ENCODE measurements at regions not wholly inside any gene's neighbourhood (a gene's known extent, or its start where the extent isn't known, plus 50 kb on each side); places are given as distances from the start of the nearest gene placed in this dataset.
"Not testable (repeated sequence)": the region's sequence is repeated elsewhere in the genome, so short reads cannot be mapped to it uniquely, and the experiment has no call there.

DNA sequence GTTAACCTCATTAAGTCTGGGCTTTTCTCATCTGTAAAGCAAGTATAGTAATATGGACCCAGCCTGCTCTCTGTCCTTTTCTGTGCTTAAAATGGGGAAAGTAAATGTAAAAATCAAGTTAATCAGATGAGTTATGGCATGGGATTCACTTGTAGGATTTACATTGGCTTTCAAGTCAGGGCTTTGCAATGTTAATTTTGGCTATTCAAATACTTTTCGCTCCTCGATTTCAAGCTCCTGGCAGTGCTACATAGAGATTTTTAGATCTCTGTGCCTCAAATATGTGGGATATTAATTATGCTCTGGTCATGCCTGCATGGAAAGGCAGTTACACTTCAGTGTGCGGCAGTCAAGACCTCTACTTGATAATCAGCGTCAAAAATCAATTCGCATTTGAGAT lies 709.8 kb downstream of the LTN1 start:
- DNase-seq (ENCODE audit: low read depth) = no peak
- in situ Hi-C loops (cut with HindIII; ENCODE audit: low sequenced_read_pairs) = no loop called here
- no peak overlapping the region for H3K4me3 ChIP-seq (ENCODE audit: low read depth, low read length)
- TF ChIP-seq, protein P1, sequence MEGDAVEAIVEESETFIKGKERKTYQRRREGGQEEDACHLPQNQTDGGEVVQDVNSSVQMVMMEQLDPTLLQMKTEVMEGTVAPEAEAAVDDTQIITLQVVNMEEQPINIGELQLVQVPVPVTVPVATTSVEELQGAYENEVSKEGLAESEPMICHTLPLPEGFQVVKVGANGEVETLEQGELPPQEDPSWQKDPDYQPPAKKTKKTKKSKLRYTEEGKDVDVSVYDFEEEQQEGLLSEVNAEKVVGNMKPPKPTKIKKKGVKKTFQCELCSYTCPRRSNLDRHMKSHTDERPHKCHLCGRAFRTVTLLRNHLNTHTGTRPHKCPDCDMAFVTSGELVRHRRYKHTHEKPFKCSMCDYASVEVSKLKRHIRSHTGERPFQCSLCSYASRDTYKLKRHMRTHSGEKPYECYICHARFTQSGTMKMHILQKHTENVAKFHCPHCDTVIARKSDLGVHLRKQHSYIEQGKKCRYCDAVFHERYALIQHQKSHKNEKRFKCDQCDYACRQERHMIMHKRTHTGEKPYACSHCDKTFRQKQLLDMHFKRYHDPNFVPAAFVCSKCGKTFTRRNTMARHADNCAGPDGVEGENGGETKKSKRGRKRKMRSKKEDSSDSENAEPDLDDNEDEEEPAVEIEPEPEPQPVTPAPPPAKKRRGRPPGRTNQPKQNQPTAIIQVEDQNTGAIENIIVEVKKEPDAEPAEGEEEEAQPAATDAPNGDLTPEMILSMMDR (IDR thresholded peaks at IDR 0.05; ENCODE audit: low read depth, low read length, missing control alignments) = no peak

DNA sequence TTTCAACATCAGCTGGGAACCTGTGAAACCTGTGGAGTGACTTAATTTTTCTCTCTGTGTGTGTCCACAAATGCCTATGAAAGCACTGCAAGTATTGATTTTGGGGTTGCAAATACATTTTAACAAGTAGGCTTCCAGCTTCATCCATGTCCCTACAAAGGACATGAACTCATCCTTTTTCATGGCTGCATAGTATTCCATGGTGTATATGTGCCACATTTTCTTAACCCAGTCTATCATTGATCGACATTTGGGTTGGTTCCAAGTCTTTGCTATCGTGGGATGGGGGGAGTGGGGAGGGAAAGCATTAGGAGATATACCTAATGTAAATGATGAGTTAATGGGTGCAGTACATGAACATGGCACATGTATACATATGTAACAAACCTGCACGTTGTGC lies 711.3 kb downstream of the LTN1 start:
- DNase-seq (ENCODE audit: low read depth); H3K4me3 ChIP-seq (ENCODE audit: low read depth, low read length); in situ Hi-C loops (cut with HindIII; ENCODE audit: low sequenced_read_pairs): not testable (repeated sequence)

DNA sequence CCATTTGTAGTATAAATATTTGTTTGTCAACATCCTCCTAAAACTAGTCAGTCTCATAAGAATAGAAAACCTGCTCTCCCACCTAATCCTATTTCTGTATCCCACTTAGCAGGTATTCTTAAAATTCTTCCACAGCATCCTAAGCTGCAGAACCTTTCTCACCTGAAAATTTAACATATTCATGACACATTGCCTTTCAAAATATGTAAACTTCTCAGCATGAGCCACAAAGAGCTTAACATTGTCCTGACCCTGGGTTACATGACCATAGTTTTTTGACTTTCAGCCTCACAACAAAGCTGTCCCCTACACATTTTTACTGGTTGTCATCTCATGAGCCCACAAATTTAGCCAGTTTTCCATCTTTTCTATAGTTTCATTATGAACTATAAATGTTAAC lies 712.1 kb downstream of the LTN1 start:
- no peak overlapping the region for H3K4me3 ChIP-seq (ENCODE audit: low read depth, low read length)
- in situ Hi-C loops (cut with HindIII; ENCODE audit: low sequenced_read_pairs) = no loop called here
- TF ChIP-seq, protein P1 (IDR thresholded peaks at IDR 0.05; ENCODE audit: low read depth, low read length, missing control alignments) = no peak
- no peak for DNase-seq (ENCODE audit: low read depth)

DNA sequence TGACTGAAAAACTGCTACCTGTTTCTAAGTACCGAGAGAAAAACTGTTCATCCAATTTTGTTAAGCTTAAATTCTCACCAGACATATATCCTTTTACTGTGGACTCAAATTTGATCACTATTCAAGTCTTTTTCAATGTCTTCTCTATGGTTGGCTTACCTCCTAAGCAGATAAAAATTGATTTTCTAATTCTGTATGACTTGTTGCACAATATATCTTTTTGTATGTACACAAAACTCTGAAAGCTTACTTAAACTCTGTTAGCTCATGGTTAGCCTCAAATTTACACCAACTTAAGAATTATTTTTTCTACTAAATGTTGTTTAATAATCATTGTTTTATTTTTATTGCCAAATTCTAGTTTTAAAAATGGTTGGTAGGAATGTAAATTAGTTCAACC lies 715.4 kb downstream of the LTN1 start:
- in situ Hi-C loops (cut with HindIII; ENCODE audit: low sequenced_read_pairs) = no loop called here
- DNase-seq (ENCODE audit: low read depth) = no peak
- TF ChIP-seq, protein P1 (IDR thresholded peaks at IDR 0.05; ENCODE audit: low read depth, low read length, missing control alignments) = no peak
- H3K4me3 ChIP-seq (ENCODE audit: low read depth, low read length) = no peak overlapping the region

DNA sequence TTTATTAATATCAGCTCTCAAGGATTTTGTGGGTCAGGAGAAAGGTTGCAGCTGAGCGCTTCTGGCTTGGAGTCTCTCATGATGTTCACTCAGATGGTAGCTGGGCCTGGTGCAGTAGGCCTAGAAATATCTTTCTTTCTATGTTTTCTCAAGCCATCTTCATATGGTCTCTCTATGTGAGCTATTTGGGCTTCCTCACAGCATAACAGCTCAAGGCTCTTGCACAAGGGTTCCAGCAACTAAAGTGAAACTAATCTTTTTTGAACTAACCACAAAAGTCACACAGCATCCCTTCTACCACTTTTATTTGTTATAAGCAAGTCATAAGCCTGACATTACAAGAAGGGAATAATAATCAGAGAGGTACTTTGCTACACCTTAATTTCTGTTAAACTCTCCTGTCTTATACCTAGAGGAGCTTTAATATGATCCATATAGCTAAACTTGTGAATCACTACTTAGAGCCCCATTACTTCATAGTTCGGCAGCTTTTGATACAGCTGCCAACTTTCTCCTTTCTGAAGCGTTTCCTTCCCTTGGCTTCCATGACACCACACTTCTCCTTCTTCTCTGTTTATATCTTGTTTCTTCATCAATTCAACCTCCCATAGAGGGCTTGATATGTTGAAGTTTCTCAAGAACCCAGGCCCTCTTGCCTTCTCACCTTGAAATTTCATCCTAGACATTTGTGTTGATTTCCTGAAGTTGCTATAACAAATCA lies 720.2 kb downstream of the LTN1 start:
- in situ Hi-C loops (cut with HindIII; ENCODE audit: low sequenced_read_pairs) = no loop called here
- TF ChIP-seq, protein P1 (IDR thresholded peaks at IDR 0.05; ENCODE audit: low read depth, low read length, missing control alignments) = no peak
- DNase-seq (ENCODE audit: low read depth) = no peak
- H3K4me3 ChIP-seq (ENCODE audit: low read depth, low read length) = no peak overlapping the region

DNA sequence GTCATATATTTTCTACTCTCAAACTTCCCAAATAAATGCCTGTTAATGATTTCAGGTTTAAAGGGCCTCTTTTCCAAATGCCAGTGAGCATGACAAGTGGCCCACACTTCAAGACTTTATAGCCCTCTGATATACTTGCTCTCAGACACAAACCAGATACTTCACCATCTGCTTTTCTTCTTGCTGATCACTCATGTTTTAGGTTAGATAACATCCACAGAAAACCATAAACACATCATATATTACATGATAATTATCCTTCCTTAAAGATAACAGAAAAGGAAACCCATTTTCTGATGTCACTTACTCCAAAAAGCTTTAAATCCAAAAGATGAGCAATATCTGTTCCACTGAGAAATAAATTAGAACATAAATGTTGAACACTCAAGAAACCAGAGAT lies 723.5 kb downstream of the LTN1 start:
- TF ChIP-seq, protein P1 (IDR thresholded peaks at IDR 0.05; ENCODE audit: low read depth, low read length, missing control alignments) = no peak
- in situ Hi-C loops (cut with HindIII; ENCODE audit: low sequenced_read_pairs) = no loop called here
- no peak overlapping the region for H3K4me3 ChIP-seq (ENCODE audit: low read depth, low read length)
- no peak for DNase-seq (ENCODE audit: low read depth)

DNA sequence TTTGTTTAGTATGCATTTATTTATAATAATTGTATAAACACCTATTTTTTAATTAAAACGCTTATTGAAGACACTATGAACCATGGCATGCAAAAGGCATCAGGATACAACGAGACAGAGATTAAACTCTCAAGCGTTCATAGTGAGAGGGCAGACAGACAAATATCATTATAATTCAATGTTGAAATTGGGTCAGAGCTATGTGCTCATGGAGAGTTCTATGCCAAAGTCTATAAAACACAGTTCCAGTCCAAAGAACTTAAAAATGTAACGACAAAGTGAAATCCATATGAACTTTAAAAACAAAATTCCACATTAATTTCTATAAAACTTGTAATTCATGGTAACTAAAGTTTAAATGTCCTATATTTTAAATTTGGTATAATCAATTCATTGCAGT lies 724.0 kb downstream of the LTN1 start:
- TF ChIP-seq, protein P1 (IDR thresholded peaks at IDR 0.05; ENCODE audit: low read depth, low read length, missing control alignments) = no peak
- H3K4me3 ChIP-seq (ENCODE audit: low read depth, low read length) = no peak overlapping the region
- no peak for DNase-seq (ENCODE audit: low read depth)
- in situ Hi-C loops (cut with HindIII; ENCODE audit: low sequenced_read_pairs) = no loop called here

All from astrocyte of the cerebellum (primary cell).